HEK293 (cell line): ENCODE measurements at regions not wholly inside any gene's neighbourhood (a gene's known extent, or its start where the extent isn't known, plus 50 kb on each side); places are given as distances from the start of the nearest gene placed in this dataset.

Experiments
- GLI4 ChIP-seq: fragments of 450-650 bp; formaldehyde crosslinking; IDR thresholded peaks from 2 replicates; pipeline ENCODE4 v1.5.1; 2016; ENCODE audit warnings: missing biosample characterization, missing genetic modification characterization
- REPIN1 ChIP-seq: fragments of 450-650 bp; formaldehyde crosslinking; IDR thresholded peaks from 2 replicates; pipeline ENCODE4 v1.5.1; 2017; ENCODE audit warnings: missing biosample characterization, missing genetic modification characterization, low read depth
- TF ChIP-seq, protein P1 (sequence below): fragments of 450-650 bp; formaldehyde crosslinking; IDR thresholded peaks from 2 replicates; pipeline ENCODE4 v1.5.1; 2016; ENCODE audit warnings: missing biosample characterization, missing genetic modification characterization
- TF ChIP-seq, protein P2 (sequence below): fragments of 450-650 bp; formaldehyde crosslinking; IDR thresholded peaks from 2 replicates; pipeline ENCODE4 v1.5.1; 2016; ENCODE audit warnings: missing biosample characterization, missing genetic modification characterization
- TF ChIP-seq, protein P3 (sequence below): fragments of 450-650 bp; formaldehyde crosslinking; optimal IDR thresholded peaks from 2 replicates; pipeline ENCODE3; 2016; ENCODE audit warnings: missing biosample characterization, mild to moderate bottlenecking, missing genetic modification characterization

DNA sequence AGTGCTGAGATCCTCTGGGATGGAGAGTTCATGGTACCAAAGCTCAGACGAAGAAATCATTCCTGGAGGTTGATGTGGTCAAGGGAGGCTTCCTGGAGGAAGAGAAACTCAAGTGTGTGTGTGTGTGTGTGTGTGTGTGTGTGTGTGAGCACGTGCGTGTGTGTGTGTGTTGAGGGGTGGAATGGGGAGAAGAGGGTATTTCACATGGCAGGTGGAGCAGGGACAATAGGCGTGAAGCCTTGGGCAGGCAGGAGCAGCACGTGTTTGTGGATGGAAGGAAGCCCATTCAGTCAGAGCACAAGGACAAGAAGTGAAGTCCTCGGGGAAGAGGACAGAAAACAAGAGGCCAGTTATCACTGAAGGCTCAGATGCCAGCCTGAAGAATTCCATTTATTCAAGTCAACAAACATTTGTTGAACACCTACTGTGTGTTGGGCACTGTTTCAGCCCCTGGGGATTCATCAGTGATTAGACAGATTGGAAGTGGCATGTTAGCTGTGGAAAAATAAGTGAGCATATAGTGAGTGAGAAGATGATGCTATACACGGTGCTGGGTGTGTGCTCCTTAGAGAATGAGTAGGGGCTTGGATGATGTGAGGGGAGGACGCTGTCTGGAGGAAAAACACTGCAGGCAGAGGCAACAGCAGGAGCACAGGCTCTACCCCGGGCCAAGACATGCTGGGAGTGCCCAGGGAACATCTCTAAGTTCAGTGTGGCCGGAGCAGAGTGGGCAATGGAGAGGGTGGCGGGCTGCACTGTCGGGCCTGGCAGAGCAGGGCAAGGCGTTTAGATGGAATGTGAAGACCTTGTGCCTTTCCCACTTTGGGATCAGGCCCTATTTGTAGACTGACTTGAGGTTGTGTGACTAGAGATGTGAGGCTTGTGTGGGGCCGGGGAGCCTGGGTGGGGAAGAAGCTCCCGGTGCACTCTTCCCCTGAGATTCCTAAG, 267.1 kb downstream of the CBLN1 start:
- TF ChIP-seq, protein P1, sequence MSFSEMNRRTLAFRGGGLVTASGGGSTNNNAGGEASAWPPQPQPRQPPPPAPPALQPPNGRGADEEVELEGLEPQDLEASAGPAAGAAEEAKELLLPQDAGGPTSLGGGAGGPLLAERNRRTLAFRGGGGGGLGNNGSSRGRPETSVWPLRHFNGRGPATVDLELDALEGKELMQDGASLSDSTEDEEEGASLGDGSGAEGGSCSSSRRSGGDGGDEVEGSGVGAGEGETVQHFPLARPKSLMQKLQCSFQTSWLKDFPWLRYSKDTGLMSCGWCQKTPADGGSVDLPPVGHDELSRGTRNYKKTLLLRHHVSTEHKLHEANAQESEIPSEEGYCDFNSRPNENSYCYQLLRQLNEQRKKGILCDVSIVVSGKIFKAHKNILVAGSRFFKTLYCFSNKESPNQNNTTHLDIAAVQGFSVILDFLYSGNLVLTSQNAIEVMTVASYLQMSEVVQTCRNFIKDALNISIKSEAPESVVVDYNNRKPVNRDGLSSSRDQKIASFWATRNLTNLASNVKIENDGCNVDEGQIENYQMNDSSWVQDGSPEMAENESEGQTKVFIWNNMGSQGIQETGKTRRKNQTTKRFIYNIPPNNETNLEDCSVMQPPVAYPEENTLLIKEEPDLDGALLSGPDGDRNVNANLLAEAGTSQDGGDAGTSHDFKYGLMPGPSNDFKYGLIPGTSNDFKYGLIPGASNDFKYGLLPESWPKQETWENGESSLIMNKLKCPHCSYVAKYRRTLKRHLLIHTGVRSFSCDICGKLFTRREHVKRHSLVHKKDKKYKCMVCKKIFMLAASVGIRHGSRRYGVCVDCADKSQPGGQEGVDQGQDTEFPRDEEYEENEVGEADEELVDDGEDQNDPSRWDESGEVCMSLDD (tag by site-specific recombination), result no peak
- TF ChIP-seq, protein P2, sequence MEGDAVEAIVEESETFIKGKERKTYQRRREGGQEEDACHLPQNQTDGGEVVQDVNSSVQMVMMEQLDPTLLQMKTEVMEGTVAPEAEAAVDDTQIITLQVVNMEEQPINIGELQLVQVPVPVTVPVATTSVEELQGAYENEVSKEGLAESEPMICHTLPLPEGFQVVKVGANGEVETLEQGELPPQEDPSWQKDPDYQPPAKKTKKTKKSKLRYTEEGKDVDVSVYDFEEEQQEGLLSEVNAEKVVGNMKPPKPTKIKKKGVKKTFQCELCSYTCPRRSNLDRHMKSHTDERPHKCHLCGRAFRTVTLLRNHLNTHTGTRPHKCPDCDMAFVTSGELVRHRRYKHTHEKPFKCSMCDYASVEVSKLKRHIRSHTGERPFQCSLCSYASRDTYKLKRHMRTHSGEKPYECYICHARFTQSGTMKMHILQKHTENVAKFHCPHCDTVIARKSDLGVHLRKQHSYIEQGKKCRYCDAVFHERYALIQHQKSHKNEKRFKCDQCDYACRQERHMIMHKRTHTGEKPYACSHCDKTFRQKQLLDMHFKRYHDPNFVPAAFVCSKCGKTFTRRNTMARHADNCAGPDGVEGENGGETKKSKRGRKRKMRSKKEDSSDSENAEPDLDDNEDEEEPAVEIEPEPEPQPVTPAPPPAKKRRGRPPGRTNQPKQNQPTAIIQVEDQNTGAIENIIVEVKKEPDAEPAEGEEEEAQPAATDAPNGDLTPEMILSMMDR (tag by site-specific recombination), result no peak
- TF ChIP-seq GLI4 (tag by site-specific recombination), result no peak
- TF ChIP-seq REPIN1 (tag by site-specific recombination), result no peak
- TF ChIP-seq, protein P3, sequence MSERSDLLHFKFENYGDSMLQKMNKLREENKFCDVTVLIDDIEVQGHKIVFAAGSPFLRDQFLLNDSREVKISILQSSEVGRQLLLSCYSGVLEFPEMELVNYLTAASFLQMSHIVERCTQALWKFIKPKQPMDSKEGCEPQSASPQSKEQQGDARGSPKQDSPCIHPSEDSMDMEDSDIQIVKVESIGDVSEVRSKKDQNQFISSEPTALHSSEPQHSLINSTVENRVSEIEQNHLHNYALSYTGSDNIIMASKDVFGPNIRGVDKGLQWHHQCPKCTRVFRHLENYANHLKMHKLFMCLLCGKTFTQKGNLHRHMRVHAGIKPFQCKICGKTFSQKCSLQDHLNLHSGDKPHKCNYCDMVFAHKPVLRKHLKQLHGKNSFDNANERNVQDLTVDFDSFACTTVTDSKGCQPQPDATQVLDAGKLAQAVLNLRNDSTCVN, result no peak
